HG02678 (cell line): ENCODE measurements at regions not wholly inside any gene's neighbourhood (a gene's known extent, or its start where the extent isn't known, plus 50 kb on each side); places are given as distances from the start of the nearest gene placed in this dataset.

ENCODE experiments used
- ATAC-seq: cut with Tn5 transposase; IDR thresholded peaks from one replicate; pipeline ENCODE4 v1.9.1; 2021; ENCODE audit warnings: mild to moderate bottlenecking, moderate library complexity; ENCODE audit not compliant: unreplicated experiment

DNA sequence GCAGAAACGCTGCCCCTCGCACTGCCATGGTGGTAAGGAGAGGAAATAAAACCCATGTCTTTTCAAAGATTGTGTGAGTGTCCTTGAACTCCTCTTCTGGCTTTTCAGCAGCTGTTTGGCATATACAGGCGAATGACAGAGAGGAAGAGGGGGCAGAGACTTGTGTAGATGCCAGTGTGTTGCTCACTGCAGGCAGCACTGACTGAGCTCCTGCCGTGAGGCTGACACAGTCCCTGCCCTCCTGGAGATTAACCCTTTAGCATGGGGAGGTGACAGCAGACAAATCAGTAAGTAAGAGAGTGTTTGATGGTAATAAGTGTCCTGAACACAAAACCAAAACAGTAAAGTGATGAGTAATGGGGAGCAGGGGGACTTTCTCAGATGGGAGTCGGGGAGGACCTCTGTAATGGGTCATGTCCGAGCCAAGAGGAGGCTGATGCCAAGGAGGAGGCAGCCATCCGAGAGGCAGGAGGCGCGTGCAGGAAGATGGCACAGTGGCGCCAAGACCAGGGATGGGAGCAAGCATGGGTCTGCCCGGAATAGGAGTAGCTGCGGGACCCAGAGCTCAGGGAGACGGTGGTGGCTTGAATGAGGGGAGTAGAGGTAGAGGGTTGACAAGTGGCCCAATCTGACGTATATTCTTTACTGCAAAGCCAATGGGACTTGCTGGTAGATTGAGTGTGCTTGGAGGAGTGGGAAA is 182.2 kb downstream of the FOXO1 start:
- ATAC-seq = no peak

GRCh38 chr13:40484974-40485373 is 181.5 kb downstream of the FOXO1 start:
- no peak for ATAC-seq

DNA sequence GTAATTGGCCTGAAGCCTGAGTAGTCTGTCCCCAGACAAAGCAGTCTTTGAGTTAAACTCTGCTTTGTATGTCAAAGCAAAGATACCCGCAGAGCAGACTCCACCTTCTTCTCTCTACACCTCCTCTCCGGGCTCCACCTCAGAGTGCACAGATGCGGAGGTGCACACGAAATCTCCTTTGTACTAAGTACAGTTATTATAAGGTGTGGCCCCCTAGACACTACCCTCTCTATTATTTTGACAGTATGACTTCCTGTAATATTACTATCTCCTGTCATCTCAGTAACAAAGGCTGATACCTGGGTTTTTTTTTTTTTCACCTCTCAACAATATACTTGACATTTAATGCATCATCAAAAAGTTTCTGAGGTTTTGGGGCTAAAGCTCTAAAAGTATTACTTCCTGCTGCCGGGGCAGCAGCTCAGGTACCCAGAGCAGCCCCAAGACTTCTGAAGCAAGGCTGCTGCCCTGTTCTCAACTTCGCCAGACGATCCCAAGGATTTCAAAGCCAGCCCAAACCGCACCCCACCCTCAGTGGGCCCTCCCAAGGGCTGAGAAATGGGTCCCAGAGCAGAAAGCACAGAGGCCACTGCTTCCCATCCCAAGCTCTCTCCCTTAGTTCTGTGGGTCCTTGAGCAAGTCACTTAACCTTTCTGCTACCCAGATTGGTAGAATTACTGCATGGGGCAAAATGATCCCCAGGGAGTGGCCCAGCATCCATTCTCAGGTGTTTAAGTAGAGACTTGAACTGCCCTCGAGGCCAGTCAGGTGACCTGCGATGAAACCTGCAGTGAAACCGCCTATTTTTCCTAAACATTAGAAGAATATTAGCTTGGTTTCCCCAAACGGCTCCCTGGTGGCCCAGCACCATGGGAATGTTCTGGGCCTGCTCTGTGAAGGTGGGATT is 180.6 kb downstream of the FOXO1 start:
- ATAC-seq = peak; percentile 49

GRCh38 chr13:40486518-40487163 is 179.8 kb downstream of the FOXO1 start:
- no peak for ATAC-seq

- no peak for ATAC-seq
Observed at GRCh38 chr13:40488869-40489391, 177.5 kb downstream of the FOXO1 start.

DNA sequence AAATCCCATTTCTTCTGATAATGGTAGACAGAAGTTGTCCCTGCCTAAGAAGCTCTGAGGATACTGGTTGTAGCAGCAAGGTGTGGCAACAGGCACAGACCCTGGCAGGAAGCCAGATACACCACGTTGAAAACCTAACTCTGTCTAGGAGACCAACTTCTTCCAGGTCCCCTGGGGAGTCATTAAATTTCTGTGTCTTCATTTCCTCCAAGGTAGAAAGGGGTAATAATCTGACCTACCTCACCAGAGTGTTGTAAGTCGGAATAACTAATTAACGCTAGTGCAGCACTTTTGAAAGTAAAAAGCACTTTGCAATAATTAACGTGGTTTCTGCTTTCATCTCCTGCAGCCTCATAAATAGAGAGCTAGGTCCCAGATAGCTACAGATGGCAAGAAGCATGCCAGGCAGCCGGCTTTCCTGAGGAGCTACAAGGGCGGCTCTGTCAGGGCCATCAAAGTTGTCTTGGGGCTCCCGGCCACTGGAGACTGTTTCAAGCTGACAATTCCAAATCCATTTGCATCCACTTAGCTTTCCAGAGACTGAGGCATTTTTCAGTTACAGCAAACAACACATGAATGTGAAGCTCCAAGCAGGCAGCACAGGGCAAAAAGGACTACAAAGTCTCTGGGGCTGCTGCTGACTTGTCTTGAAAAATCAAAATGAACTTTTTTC is 176.2 kb downstream of the FOXO1 start:
- no peak for ATAC-seq

DNA sequence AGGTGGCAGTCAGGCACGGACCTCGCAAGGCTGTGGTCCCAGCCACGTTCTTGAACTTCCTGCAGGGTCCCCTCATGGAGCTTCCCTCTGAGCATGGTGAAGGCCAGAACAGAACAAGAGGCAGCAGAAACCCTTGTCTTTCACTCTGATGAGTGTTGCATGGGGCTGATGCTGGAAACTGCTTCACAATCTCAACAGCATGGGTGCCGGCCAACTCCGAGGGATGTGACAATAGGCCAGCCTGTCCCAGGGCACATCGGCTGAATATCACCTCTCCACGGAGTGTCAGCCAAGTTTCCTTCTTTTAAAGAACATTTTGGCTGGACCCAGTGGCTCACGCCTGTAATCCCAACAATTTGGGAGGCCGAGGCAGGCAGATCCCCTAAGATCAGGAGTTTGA is 173.9 kb downstream of the FOXO1 start:
- ATAC-seq = no peak

DNA sequence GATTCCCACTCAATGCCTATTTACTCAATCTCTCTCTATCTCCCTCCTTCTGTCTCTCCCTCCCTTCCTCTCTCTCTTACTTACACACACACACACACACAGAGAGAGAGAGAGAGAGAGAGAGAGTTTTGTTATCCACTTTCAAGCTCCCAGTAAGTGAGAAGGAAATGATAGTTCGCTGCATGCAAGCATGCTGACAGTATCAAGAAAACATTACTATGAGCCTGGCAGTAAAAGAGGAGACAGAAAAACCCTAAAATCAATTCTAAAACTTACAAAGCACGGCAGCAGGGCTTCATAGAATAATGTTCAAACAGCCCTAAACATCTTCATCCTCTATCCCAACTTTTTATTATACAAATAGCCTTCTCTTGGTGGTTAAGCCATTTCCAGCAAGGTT is 171.9 kb downstream of the FOXO1 start:
- no peak for ATAC-seq

- no peak for ATAC-seq
Observed at GRCh38 chr13:40494946-40495620, 171.4 kb downstream of the FOXO1 start.

- ATAC-seq = no peak
Observed at GRCh38 chr13:40495621-40496001, 170.8 kb downstream of the FOXO1 start.

DNA sequence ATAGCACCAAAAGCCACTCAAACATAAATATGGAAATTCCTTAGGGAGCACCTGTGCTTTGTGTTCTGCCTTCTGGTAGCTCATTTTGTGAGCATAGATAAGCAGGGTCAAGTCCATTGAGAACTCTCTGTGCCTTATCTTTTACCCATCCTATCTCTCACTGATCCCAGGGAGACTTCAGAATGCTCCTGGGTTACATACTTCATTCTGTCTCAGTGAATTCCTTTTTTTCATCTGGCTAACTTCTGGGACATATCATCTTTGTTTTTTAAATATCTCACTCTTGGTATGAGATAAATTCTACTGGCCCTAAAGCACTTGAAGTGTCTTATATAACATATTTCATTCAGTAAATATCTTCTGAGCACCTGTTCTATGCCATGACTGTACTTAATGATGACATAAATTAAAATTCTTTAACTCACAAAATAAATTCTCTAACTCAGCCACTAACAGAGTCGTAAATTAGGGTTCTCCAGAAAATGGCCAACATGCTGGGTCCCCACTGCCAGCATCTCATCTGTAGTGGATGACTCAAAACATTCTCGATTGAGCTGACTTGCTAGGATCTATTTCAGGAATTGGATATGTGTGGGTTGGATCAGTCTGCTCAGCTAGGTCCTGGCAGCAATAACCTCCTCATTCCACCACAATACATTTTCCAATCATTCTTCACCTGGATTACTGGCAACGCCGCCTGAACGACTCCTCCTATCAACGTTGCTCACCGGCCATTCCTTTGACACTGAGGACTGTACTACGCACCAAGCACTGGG is 170.2 kb downstream of the FOXO1 start:
- no peak for ATAC-seq

DNA sequence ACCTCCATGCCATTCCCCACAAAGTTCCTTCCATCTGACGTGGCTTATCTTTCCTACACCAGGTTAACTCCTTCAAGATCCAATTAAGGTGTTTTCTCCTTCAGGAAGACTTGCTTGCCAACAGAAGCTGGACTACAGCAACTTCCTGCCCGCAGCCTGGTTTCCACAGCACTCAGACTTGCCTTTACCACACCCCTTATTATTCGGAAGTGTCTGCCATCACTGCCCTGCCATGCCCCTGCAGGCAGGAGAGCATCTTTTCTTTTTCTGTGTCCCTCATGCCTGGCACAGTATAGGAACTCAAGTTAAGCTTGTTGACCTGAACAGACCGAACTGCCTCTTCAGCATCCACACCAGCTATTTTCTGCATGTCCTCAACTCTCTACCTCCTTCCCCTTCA is 168.0 kb downstream of the FOXO1 start:
- ATAC-seq = no peak

- ATAC-seq = no peak
Observed at GRCh38 chr13:40502236-40502635, 164.2 kb downstream of the FOXO1 start.

DNA sequence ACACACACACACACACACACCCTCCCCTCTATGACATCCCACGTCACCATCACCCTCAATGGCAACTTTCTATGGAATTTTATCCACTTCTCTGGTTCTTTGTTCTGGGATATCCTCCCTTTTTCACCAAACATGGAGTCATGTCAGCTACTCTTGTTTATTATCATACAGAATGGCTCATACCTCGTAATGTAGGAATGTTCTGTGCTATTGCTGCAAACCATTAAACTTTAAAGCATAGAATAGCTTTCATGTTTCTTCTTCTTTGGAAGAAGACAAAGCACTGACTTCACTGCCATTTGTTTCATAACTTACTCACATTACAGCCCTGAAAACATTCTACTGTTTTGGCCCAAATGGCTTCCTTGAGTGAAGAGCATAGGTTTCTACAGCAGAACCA is 163.4 kb downstream of the FOXO1 start:
- no peak for ATAC-seq

GRCh38 chr13:40503966-40504591 is 162.4 kb downstream of the FOXO1 start:
- ATAC-seq = no peak

- no peak for ATAC-seq
Observed at GRCh38 chr13:40504641-40505040, 161.8 kb downstream of the FOXO1 start.

GRCh38 chr13:40505196-40505595 is 161.2 kb downstream of the FOXO1 start:
- no peak for ATAC-seq
